Cardiac muscle cell (in vitro differentiated cells and primary cell): ENCODE measurements at regions not wholly inside any gene's neighbourhood (a gene's known extent, or its start where the extent isn't known, plus 50 kb on each side); places are given as distances from the start of the nearest gene placed in this dataset.

Source experiments
- DNase-seq, 2 donors: peaks; one replicate each; pipeline versions ENCODE4 v3.0.0 to v3.0.0-alpha.2; 2010 to 2017; ENCODE audit warnings: low read depth in 1 of 2, low spot score in 1 of 2
- H3K27ac ChIP-seq: fragments of 200-600 bp; sonication (generic); 2 replicates; pipeline ENCODE4 v1.5.1; 2016
- H3K27me3 ChIP-seq: fragments of 200-600 bp; sonication (generic); 2 replicates; pipeline ENCODE4 v1.6.0; 2016; ENCODE audit warnings: control low read depth
- H3K36me3 ChIP-seq: fragments of 200-600 bp; sonication (generic); 2 replicates; pipeline ENCODE4 v1.5.1; 2016; ENCODE audit warnings: control low read depth
- H3K4me1 ChIP-seq: fragments of 200-600 bp; sonication (generic); 2 replicates; pipeline ENCODE4 v1.8.1; 2017; ENCODE audit warnings: low read depth, mild to moderate bottlenecking, mixed run types
- H3K4me3 ChIP-seq: fragments of 200-600 bp; sonication (generic); 2 replicates; pipeline ENCODE4 v1.5.1; 2016; ENCODE audit warnings: mild to moderate bottlenecking
- H3K9me3 ChIP-seq: fragments of 200-600 bp; sonication (generic); 2 replicates; pipeline ENCODE4 v1.5.1; 2017; ENCODE audit warnings: low read depth, mild to moderate bottlenecking, control low read depth
- TF ChIP-seq, protein P1 (sequence below): IDR thresholded peaks from 2 replicates; pipeline ENCODE4 v1.5.1; 2012; ENCODE audit warnings: low read depth, mild to moderate bottlenecking, low read length

DNA sequence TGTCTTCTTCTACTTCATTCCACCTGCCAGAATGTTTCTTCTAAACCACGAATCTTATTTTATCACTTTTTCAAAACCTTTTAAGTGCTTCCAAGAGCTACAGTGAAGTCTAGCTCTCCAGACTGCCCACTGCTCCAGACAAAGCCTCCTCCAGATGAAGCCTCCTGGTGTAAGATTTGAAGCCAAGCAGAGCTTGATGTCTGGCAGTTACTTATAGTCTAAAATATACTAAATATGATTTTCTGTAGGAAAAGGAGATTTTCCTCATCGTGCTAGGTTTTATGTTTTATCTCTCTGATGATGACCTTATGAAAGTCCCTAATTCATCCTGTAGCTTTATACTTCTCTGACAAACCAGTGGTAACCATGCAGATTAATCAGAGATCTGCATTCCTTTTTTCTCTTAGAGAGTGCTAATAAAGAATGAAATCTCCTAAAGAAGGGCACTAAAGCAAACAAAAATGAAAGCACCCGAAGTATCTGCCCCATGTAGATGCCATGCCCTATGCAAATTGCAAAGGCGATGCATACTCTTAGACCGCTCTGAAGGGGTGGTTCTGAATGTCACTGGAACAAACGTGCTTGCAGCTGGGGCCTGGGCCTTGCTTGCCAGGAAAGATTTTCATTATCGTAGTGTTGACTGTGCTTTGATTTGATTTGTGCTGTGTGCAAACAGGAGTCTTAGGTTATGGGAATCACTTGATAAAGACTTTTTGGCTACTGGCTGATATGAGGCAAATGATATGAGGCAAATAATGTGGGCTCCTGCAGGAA, 314.2 kb downstream of the PID1 start:
- Histone ChIP-seq H3K4me1 (no peaks in the 10 kb centered on the region), H3K4me3 (no peak overlapping the region), H3K9me3 (no peaks in the 10 kb centered on the region), H3K36me3 (no peaks in the 10 kb centered on the region), H3K27me3 (no peaks in the 10 kb centered on the region), H3K27ac (no peak overlapping the region)
- DNase-seq, result no peak
- TF ChIP-seq, protein P1, sequence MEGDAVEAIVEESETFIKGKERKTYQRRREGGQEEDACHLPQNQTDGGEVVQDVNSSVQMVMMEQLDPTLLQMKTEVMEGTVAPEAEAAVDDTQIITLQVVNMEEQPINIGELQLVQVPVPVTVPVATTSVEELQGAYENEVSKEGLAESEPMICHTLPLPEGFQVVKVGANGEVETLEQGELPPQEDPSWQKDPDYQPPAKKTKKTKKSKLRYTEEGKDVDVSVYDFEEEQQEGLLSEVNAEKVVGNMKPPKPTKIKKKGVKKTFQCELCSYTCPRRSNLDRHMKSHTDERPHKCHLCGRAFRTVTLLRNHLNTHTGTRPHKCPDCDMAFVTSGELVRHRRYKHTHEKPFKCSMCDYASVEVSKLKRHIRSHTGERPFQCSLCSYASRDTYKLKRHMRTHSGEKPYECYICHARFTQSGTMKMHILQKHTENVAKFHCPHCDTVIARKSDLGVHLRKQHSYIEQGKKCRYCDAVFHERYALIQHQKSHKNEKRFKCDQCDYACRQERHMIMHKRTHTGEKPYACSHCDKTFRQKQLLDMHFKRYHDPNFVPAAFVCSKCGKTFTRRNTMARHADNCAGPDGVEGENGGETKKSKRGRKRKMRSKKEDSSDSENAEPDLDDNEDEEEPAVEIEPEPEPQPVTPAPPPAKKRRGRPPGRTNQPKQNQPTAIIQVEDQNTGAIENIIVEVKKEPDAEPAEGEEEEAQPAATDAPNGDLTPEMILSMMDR, result no peak

DNA sequence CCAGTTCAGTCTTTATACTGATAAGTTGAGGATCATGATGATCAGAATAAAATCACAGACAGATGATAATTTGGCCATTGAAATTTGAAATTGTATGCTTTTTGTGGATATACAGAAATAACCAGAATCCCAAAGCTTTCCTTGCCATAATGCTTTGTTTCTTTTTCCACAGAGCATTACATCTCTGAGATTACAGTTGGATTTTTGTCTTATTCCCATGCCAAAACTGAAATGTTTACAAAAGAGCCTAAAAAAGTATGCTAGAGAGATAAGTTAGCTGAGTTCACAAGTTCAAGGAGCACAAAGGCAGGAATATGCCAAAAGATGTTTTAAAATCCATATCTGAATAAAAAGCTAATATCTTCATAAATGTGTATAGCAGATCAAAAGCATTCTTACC, 321.3 kb downstream of the PID1 start:
- TF ChIP-seq, protein P1, result no peak

DNA sequence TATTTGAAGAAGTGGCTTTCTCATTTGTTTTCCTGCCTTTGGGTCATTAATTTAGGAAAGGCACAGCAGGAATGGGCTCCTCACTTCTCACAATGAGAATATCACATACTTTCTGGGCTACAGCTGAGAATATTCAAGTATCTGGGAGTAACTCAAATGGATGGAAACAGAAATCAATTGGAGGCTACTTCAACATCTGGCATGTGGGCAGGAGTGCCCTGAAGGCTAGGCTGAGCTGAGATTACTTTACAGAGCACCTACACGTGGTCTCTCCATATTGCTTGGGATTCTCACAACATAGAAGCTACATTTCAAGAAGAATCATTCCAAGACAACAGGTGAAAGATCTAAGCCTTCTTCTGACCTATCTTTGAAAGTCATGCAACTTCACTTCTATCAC, 325.4 kb downstream of the PID1 start:
- H3K36me3 ChIP-seq, result no peaks in the 10 kb centered on the region

More for the DNA sequence above, 321.3 kb downstream of the PID1 start:
- H3K27ac ChIP-seq, result no peak overlapping the region
- no peaks in the 10 kb centered on the region for H3K4me1 ChIP-seq
- no peak for DNase-seq
- no peaks in the 10 kb centered on the region for H3K36me3 ChIP-seq
- H3K4me3 ChIP-seq, result no peak overlapping the region
- H3K9me3 ChIP-seq, result no peaks in the 10 kb centered on the region
- H3K27me3 ChIP-seq, result no peaks in the 10 kb centered on the region

DNA sequence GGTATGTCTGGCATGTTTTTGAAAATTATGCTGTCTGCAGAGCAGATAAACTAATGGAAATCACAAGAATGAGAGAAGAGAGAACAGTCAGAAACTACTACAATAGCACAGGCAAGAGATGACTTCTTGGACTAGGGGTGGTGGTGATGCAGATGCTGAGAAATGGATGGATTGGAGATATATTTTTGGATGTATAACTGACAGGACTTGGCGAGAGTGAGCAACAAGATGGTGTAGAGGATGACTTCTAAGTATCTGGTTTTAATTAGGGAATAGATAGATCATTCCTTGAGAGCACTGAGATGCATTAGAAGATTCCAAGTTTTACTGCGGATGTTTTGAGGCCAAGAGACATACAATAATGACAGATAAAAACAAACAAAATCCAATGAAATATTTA, 328.2 kb downstream of the PID1 start:
- Histone ChIP-seq H3K27me3 (no peaks in the 10 kb centered on the region), H3K9me3 (no peaks in the 10 kb centered on the region), H3K27ac (no peak overlapping the region), H3K4me3 (no peak overlapping the region), H3K4me1 (no peaks in the 10 kb centered on the region), H3K36me3 (no peaks in the 10 kb centered on the region)
- DNase-seq, result no peak
- TF ChIP-seq, protein P1, result no peak

More for the DNA sequence above, 325.4 kb downstream of the PID1 start:
- TF ChIP-seq, protein P1, result no peak
- Histone ChIP-seq H3K9me3 (no peaks in the 10 kb centered on the region), H3K4me3 (no peak overlapping the region), H3K27ac (no peak overlapping the region), H3K4me1 (no peaks in the 10 kb centered on the region), H3K27me3 (no peaks in the 10 kb centered on the region)
- DNase-seq, result no peak

DNA sequence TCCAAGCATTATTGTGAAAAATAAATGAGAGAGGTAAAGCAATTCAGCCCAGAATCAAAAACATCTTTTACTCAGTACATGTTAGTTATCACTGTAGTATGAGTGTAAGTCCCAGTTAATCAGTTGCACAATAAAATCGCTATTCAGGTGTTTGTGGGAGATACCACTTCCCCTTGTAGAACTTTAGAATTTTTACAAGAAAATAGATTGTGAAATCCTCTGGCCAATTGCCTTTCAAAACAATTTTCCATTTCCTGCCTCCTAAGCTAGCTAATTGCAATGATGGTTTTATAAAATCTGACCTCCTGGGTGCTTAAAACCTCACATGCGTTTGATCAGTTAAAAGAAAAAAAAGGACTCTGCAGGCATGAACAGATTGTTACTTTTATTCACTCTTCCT, 332.5 kb downstream of the PID1 start:
- Histone ChIP-seq H3K4me1 (no peaks in the 10 kb centered on the region), H3K27me3 (no peaks in the 10 kb centered on the region), H3K36me3 (no peaks in the 10 kb centered on the region), H3K27ac (no peak overlapping the region), H3K9me3 (no peaks in the 10 kb centered on the region), H3K4me3 (no peak overlapping the region)
- TF ChIP-seq, protein P1, result no peak
- peak in 1 of 2 donors; percentile 36 for DNase-seq
